GM10266 (cell line): ENCODE measurements at regions not wholly inside any gene's neighbourhood (a gene's known extent, or its start where the extent isn't known, plus 50 kb on each side); places are given as distances from the start of the nearest gene placed in this dataset.

Source experiments
- DNase-seq: peaks from one replicate; pipeline ENCODE4 v3.0.0; 2012; ENCODE audit errors: extremely low spot score
- CTCF ChIP-seq: IDR thresholded peaks from 2 replicates; pipeline ENCODE4 v1.5.1; 2012; ENCODE audit warnings: mild to moderate bottlenecking, low read depth; ENCODE audit not compliant: control insufficient read depth, insufficient read depth; ENCODE audit errors: missing control alignments

DNA sequence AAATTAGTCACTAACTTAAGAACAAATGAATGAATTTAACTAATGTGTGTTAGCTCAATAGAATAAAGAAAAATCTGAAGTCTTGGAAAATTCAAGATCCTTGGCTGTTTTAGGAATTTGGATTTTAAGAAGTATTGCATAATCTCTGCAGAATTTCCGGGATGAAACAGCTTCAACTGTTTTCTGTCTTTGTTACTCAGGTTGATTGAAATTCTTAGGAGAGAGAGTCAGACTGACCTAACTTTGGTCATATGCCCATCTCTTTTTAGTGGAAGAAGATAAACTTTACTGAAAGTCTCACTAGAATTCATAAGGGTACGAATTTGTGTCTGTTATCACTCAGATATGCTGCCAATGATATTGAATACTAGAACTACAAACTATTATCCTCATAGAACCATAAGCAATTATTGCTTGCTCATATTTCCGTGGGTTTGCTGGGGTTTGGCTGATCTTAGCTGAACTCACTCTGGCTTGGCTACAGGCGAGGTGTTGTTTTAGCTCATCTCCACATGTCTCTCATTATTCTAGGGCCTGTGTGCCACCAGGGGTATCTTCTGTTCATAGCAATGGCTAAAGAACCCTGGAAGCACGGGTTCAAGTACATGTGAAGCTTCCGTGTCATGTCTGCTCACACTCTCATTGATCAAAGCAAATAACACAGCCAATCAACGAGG is 257.4 kb upstream of the NOVA1 start:
- no peak for DNase-seq
- no peak for TF ChIP-seq CTCF

GRCh38 chr14:26856876-26857518 is 259.2 kb upstream of the NOVA1 start:
- TF ChIP-seq CTCF, result no peak
- no peak for DNase-seq

DNA sequence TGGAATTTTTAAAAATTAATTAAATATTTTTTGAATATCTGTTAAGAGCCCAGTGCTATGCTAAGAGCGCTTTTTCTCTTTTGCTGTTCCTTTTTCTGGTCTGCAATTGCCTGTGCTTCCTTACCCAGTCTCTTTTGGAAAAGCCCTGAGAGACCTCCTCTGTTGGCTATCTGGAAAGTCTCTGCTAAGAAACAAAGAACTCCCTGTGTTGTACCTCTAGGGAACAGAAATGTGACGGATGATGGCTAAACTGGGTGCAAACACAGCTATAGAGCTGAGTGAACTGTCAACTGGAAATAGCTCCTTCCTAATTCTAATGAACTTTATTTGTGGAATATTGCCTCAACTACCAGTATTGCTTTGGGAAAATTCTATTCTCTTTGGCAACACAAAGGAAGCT is 261.6 kb upstream of the NOVA1 start:
- no peak for TF ChIP-seq CTCF
- no peak for DNase-seq

DNA sequence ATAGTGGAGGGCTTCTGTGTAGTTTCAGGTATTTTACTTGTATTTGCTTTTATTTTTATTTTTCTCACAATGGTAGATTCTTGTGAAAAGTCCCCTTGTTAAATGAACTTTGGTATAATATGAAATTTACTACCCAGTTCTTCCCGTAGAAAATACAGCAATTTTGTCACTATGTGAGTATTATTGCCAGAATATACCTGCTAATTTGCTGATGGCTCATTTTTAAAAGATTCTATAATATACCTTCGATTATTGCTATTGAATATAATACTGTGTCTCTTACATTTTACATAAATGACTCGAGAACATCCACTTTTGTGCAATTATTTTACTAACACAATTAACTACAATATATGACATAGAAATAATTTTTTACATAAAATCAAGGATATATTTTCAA is 262.3 kb upstream of the NOVA1 start:
- no peak for TF ChIP-seq CTCF
- no peak for DNase-seq

- TF ChIP-seq CTCF, result no peak
These were observed 265.9 kb upstream of the NOVA1 start for GRCh38 chr14:26863736-26864135.

GRCh38 chr14:26866721-26867120 is 268.9 kb upstream of the NOVA1 start:
- no peak for DNase-seq
- no peak for TF ChIP-seq CTCF

More at GRCh38 chr14:26863736-26864135, 265.9 kb upstream of the NOVA1 start:
- no peak for DNase-seq

- no peak for DNase-seq
- no peak for TF ChIP-seq CTCF
These were observed 269.4 kb upstream of the NOVA1 start for GRCh38 chr14:26867171-26867757.
